NCI-H748 treated with DMSO at 0.1 percent for 48 hours (cell line): ENCODE measurements at regions not wholly inside any gene's neighbourhood (a gene's known extent, or its start where the extent isn't known, plus 50 kb on each side); places are given as distances from the start of the nearest gene placed in this dataset.

Experiments
- DNase-seq: peaks from one replicate; lab custom pipeline; 2025; lab: John Stamatoyannopoulos, UW

GRCh38 chr4:14560577-14560976 is 441.7 kb upstream of the CPEB2 start:
- DNase-seq, result no peak

GRCh38 chr4:14562901-14563300 is 439.4 kb upstream of the CPEB2 start:
- DNase-seq, result no peak

- no peak for DNase-seq
These were observed 438.0 kb upstream of the CPEB2 start for GRCh38 chr4:14564281-14564680.

GRCh38 chr4:14566518-14566917 is 435.8 kb upstream of the CPEB2 start:
- no peak for DNase-seq

GRCh38 chr4:14568351-14568750 is 433.9 kb upstream of the CPEB2 start:
- no peak for DNase-seq

- no peak for DNase-seq
These were observed 427.0 kb upstream of the CPEB2 start for GRCh38 chr4:14575289-14575688.

- DNase-seq, result no peak
These were observed 426.4 kb upstream of the CPEB2 start for GRCh38 chr4:14575919-14576318.

- no peak for DNase-seq
These were observed 422.2 kb upstream of the CPEB2 start for GRCh38 chr4:14580061-14580460.

- no peak for DNase-seq
These were observed 420.5 kb upstream of the CPEB2 start for GRCh38 chr4:14581741-14582140.

- DNase-seq, result no peak
These were observed 419.6 kb upstream of the CPEB2 start for GRCh38 chr4:14582677-14583076.

GRCh38 chr4:14583331-14583730 is 418.9 kb upstream of the CPEB2 start:
- no peak for DNase-seq

- no peak for DNase-seq
These were observed 418.5 kb upstream of the CPEB2 start for GRCh38 chr4:14583752-14584151.

- no peak for DNase-seq
These were observed 409.3 kb upstream of the CPEB2 start for GRCh38 chr4:14592950-14593349.

- DNase-seq, result no peak
These were observed 406.3 kb upstream of the CPEB2 start for GRCh38 chr4:14596028-14596427.

- no peak for DNase-seq
These were observed 405.8 kb upstream of the CPEB2 start for GRCh38 chr4:14596437-14596836.

GRCh38 chr4:14596904-14597303 is 405.4 kb upstream of the CPEB2 start:
- DNase-seq, result no peak

- DNase-seq, result no peak
These were observed 400.1 kb upstream of the CPEB2 start for GRCh38 chr4:14602206-14602605.

- DNase-seq, result no peak
These were observed 395.3 kb upstream of the CPEB2 start for GRCh38 chr4:14607001-14607400.

- no peak for DNase-seq
These were observed 394.7 kb upstream of the CPEB2 start for GRCh38 chr4:14607578-14607977.

- DNase-seq, result no peak
These were observed 393.7 kb upstream of the CPEB2 start for GRCh38 chr4:14608630-14609029.

GRCh38 chr4:14614840-14615239 is 387.4 kb upstream of the CPEB2 start:
- no peak for DNase-seq

- no peak for DNase-seq
These were observed 386.6 kb upstream of the CPEB2 start for GRCh38 chr4:14615671-14616070.

GRCh38 chr4:14620567-14621141 is 381.6 kb upstream of the CPEB2 start:
- DNase-seq, result no peak

GRCh38 chr4:14621731-14622463 is 380.4 kb upstream of the CPEB2 start:
- no peak for DNase-seq
